NT2/D1 (cell line): ENCODE measurements at regions not wholly inside any gene's neighbourhood (a gene's known extent, or its start where the extent isn't known, plus 50 kb on each side); places are given as distances from the start of the nearest gene placed in this dataset.

Source experiments
- DNase-seq: peaks from one replicate; pipeline ENCODE4 v3.0.0-alpha.2; 2011; ENCODE audit warnings: low read depth, low spot score
- H3K27me3 ChIP-seq: 2 replicates; pipeline ENCODE4 v1.6.0; 2011; ENCODE audit warnings: mild to moderate bottlenecking; ENCODE audit not compliant: insufficient read length, insufficient read depth
- H3K36me3 ChIP-seq: 2 replicates; pipeline ENCODE4 v1.6.1; 2011; ENCODE audit warnings: mild to moderate bottlenecking, low read length, mixed read lengths; ENCODE audit not compliant: insufficient read depth, insufficient read length
- H3K4me1 ChIP-seq: 2 replicates; pipeline ENCODE4 v1.5.1; 2011; ENCODE audit not compliant: insufficient read depth, insufficient read length
- H3K4me3 ChIP-seq: 2 replicates; pipeline ENCODE4 v1.5.1; 2011; ENCODE audit warnings: low read depth; ENCODE audit not compliant: insufficient read length
- H3K9ac ChIP-seq: 2 replicates; pipeline ENCODE4 v1.6.0; 2011; ENCODE audit warnings: low read depth; ENCODE audit not compliant: insufficient read length
- H3K9me3 ChIP-seq: 2 replicates; pipeline ENCODE4 v1.5.1; 2011; ENCODE audit warnings: mild to moderate bottlenecking, low read length; ENCODE audit not compliant: insufficient read depth
- SUZ12 ChIP-seq: IDR thresholded peaks from 2 replicates; pipeline ENCODE4 v1.6.1; 2011; ENCODE audit not compliant: insufficient read length, insufficient read depth; ENCODE audit errors: extremely low read depth
- YY1 ChIP-seq: IDR thresholded peaks from 2 replicates; pipeline ENCODE4 v1.6.1; 2011; ENCODE audit not compliant: insufficient read length, insufficient read depth
- ZNF274 ChIP-seq: IDR thresholded peaks from 2 replicates; pipeline ENCODE4 v1.6.1; 2011; ENCODE audit warnings: mild to moderate bottlenecking, low read depth, low read length

DNA sequence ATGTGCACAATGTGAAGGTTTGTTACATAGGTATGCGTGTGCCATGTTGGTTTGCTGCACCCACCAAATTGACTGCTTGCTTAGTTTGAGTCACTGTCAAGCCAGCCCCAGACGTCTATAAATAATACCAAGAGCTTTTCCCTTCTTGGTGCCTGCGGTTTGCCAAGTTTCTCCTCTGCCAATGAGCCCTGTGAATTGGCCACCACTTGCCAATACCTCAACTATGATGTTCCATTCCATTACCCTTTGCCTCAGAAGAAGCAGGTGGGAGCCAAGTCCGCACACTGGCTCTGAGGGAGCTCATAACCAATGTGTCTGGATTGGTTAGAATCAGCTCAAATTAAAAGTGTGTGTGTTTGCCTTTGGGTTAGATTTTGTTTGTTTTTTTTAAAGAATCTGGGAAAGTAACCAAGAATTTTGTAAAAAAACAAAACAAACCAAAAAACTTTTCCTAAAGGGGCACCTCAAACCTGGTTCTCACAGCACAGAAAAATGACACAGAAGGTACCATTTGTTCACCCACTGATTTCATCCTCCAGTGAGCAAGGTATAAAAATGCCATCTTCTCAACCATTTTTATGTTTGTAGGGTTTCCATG is 209.3 kb upstream of the PRNP start:
- no peak for DNase-seq
- Histone ChIP-seq H3K27me3 (no peaks in the 10 kb centered on the region), H3K4me3 (no peak overlapping the region), H3K4me1 (no peaks in the 10 kb centered on the region), H3K36me3 (no peaks in the 10 kb centered on the region), H3K9ac (no peak overlapping the region), H3K9me3 (no peaks in the 10 kb centered on the region)
- no peak for TF ChIP-seq ZNF274
- no peak for TF ChIP-seq SUZ12
- TF ChIP-seq YY1, result no peak

DNA sequence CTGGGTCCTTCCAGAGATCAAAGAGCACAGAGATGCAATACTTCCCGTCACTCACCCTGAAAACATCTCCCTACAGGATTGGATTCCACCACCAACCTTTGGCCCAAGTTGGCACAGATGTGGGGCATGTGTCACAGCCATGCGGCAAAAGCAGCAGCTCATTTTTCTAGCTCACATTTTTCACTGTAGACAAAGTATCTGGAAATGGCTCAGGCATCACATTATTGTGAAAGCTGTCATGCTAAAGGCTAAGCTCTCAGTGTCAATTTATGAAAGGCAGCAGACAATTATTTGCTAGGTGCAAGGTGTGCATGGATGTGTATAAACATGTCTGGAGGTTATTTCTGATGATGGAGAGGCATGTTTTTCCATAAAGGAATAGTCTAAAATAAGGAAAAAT is 213.3 kb upstream of the PRNP start:
- Histone ChIP-seq H3K4me3 (no peak overlapping the region), H3K9me3 (no peaks in the 10 kb centered on the region), H3K36me3 (no peaks in the 10 kb centered on the region), H3K9ac (no peak overlapping the region), H3K27me3 (no peaks in the 10 kb centered on the region), H3K4me1 (no peaks in the 10 kb centered on the region)
- TF ChIP-seq YY1, result no peak
- TF ChIP-seq SUZ12, result no peak
- TF ChIP-seq ZNF274, result no peak
- DNase-seq, result no peak

DNA sequence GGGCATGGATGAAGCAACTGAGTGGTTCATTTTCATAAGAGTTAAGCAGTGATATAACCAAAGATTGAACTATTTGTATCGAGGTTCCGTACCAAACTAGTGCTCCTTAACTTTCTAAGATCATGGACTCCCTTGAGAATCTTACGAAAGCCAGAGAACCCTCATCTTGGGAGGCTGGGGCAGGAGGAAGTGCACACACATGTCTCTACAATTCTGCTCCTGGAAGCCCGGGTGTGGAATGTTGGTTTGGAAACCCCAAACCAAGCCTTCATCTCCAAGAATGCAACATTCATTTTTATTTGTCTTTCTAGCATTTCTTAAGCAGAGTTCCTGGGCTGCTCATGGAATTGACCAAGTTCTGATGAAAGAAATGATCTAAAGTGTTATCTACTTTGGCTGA is 215.0 kb upstream of the PRNP start:
- DNase-seq, result no peak
- H3K9ac ChIP-seq, result no peak overlapping the region
- H3K9me3 ChIP-seq, result no peaks in the 10 kb centered on the region
- H3K4me1 ChIP-seq, result no peaks in the 10 kb centered on the region
- H3K4me3 ChIP-seq, result no peak overlapping the region
- no peaks in the 10 kb centered on the region for H3K27me3 ChIP-seq
- TF ChIP-seq SUZ12 (no peak), YY1 (no peak)
- H3K36me3 ChIP-seq, result no peaks in the 10 kb centered on the region

DNA sequence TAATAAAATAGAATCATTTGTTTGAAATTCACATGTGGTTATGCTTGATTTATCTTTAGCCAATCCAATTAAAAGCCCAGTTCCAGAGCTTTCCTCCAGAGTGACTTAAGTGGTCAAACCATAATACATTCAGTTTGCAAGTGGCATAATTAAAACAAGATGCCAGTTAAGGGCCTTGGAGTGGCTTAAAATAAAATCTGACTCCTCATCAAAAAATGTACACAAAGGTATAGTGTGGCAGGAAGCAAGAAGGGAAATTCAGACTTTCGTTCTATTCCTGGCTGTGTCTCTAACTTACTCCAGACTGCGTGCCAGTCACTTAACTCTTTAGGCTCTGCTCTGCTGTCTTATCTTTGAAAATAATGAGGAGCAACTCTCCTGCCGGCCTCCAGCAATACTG is 215.9 kb upstream of the PRNP start:
- TF ChIP-seq YY1, result no peak
- TF ChIP-seq ZNF274, result no peak
- TF ChIP-seq SUZ12, result no peak
- DNase-seq, result no peak
- H3K4me1 ChIP-seq, result no peaks in the 10 kb centered on the region
- H3K9me3 ChIP-seq, result no peaks in the 10 kb centered on the region
- H3K4me3 ChIP-seq, result no peak overlapping the region
- no peak overlapping the region for H3K9ac ChIP-seq
- H3K27me3 ChIP-seq, result no peaks in the 10 kb centered on the region
- H3K36me3 ChIP-seq, result no peaks in the 10 kb centered on the region

DNA sequence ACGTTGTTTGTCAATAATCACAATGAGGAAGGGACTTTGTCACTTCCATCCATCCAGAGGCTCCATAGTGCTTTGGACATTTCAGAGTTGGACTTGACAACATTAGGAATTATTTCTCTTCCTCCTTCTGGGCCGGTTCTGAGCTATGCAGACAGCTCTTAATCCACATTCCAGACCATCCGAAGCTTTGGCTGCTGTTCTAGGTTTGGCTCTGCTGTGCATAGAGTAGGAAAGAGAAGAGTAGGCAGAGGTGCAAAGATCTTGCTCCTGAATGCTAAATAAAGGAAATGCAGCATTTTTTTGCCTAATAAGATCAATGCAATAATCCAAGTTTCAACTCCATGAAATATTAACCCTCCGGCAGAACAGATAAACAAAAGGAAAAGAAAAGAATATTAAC is 216.3 kb upstream of the PRNP start:
- H3K4me1 ChIP-seq, result no peaks in the 10 kb centered on the region
- no peaks in the 10 kb centered on the region for H3K36me3 ChIP-seq
- no peaks in the 10 kb centered on the region for H3K27me3 ChIP-seq
- no peak overlapping the region for H3K9ac ChIP-seq
- TF ChIP-seq SUZ12 (no peak), YY1 (no peak), ZNF274 (no peak)
- no peaks in the 10 kb centered on the region for H3K9me3 ChIP-seq
- no peak overlapping the region for H3K4me3 ChIP-seq
- DNase-seq, result no peak

DNA sequence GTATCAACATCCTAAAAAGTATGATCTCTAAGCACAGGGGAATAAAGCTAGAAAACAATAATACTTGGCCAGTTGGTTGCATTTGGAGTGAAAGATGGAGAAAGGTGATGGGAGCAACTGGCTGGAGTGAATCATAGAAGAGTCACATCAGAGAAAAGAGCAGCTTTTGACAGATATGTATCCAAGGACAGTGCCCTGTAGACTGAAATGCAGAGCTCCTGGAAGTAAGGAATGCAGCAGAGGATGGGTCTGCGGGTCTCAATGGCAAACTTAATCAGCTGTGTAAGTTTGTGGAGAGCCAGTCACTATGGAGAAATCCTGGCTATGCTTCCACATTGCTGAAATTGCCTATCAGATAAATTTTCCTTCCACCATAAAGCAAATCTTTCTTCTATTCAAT is 218.1 kb upstream of the PRNP start:
- Histone ChIP-seq H3K9me3 (no peaks in the 10 kb centered on the region), H3K4me1 (no peaks in the 10 kb centered on the region), H3K4me3 (no peak overlapping the region), H3K27me3 (no peaks in the 10 kb centered on the region), H3K36me3 (no peaks in the 10 kb centered on the region), H3K9ac (no peak overlapping the region)
- TF ChIP-seq YY1, result no peak
- no peak for TF ChIP-seq ZNF274
- no peak for TF ChIP-seq SUZ12
- no peak for DNase-seq

DNA sequence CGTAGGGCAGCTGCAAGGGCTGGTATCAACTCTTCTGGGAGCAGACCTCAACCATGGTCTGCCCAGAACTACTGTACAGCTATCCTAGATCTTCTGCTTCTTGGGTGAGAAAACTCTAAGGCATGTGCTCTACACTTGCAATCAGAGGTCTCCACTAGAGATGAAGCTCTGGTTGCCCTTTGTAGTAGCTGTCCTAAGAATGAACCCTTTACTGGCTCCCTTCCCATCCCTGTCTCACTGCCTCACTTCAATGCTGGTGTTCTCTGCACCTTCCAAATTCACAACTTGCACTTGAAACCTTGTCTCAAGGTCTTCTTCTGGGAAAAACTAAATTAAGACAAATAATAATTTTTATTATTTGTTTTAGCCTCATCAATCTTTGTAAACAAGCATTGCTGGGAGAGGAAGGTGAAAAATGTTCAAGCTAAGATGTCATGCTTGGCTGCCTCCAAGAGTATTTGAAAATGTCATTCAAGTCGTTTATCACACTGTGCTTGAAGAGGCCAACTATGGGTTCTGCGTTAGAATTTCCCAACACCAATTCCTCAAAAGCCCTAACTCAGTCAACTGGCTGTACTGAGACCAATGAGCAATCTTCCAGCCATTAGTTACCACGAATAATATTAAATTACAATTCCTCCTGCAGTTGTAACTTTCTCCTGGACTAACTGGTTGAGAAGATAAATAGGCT is 216.9 kb upstream of the ADRA1D start:
- Histone ChIP-seq H3K27me3 (no peaks in the 10 kb centered on the region), H3K4me3 (no peak overlapping the region), H3K9ac (no peak overlapping the region), H3K36me3 (no peaks in the 10 kb centered on the region), H3K4me1 (no peaks in the 10 kb centered on the region), H3K9me3 (0 out of 2 replicates have a peak, but pooled peaks cover 4% of the 10 kb centered on the region)
- no peak for TF ChIP-seq SUZ12
- no peak for TF ChIP-seq ZNF274
- no peak for TF ChIP-seq YY1
- DNase-seq, result no peak
